Midbrain (tissue), 1 donor: ENCODE measurements at regions not wholly inside any gene's neighbourhood (a gene's known extent, or its start where the extent isn't known, plus 50 kb on each side); places are given as distances from the start of the nearest gene placed in this dataset.
"Not testable (repeated sequence)": the region's sequence is repeated elsewhere in the genome, so short reads cannot be mapped to it uniquely, and the experiment has no call there.

Experiments
- DNase-seq: peaks from one replicate; lab custom pipeline; 2025; lab: John Stamatoyannopoulos, UW

DNA sequence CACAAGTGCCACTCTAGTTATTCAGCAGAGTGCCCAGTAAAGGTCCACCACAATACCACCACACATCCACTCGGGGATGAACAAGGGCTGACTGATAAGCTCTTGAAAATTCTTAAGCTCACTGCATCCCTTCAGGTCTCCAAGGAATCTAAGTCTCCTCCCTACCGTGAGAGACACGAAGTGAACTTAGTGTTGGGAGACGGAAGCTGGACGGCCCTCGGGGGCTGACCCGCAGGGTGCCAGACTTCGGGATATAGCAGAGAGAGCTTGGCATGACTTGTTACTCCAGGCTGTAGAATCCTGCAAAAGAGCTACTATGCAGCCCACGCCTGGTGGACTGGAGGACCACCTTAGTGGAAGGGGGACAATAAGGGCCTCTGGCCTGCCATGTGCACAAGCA, 75.1 kb downstream of the LYZL1 start:
- DNase-seq, result not testable (repeated sequence)

DNA sequence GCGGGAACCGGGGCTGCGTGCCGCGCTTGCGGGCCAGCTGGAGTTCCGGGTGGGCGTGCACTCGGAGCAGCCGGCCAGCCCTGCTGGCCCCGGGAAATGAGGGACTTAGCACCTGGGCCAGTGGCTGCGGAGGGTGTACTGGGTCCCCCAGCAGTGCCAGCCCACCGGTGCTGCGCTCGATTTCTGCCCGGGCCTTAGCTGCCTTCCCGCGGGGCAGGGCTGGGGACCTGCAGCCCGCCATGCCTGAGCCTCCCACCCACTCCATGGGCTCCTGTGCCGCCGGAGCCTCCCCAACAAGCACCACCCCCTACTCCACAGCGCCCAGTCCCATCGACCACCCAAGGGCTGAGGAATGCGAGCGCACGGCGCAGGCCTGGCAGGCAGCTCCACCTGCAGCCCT, 77.3 kb downstream of the LYZL1 start:
- not testable (repeated sequence) for DNase-seq

DNA sequence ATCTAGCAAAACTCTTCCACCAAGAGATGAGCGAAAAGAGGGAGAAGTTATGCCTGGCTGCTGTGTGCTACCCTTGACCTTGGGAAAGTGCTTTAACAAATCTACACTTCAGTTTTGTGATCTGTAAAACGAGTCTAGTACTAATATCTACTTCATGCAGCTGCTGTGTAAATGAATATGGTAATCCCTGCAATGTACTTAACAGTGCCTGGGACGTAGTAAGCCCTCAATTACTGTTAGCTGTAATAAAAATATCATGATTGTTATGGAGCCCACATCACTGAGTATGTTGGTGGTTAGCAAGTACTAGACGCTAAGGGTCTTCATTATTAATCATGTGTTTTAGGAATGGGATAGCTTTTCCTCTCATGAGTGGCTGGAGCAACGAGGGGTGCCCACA, 80.5 kb downstream of the LYZL1 start:
- no peak for DNase-seq

GRCh38 chr10:29370097-29371092, 81.5 kb downstream of the LYZL1 start:
- DNase-seq, result no peak

DNA sequence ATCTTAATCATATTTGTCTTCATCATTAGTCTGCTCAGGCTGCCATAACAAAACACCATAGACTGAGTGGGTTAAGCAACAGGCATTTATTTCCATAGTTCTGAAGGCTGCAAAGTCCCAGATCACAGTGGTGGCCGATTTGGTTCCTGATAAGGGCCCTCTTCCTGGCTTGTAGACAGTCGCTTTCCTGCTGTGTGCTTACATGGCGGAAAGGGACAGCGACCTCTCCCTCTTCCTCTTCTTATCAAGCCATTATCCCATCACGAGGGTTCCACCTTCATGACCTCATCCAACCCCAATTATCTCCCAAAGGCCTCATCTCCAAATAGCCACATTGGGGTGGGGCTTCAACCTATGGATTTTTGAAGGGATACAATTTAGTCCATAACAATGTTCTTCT, 84.0 kb downstream of the LYZL1 start:
- DNase-seq, result no peak

GRCh38 chr10:29374162-29374561, 85.3 kb downstream of the LYZL1 start:
- DNase-seq, result no peak

- DNase-seq, result no peak
Observed at GRCh38 chr10:29375888-29376287, 87.0 kb downstream of the LYZL1 start.

- DNase-seq, result no peak
Observed at GRCh38 chr10:29377333-29377961, 88.6 kb downstream of the LYZL1 start.

DNA sequence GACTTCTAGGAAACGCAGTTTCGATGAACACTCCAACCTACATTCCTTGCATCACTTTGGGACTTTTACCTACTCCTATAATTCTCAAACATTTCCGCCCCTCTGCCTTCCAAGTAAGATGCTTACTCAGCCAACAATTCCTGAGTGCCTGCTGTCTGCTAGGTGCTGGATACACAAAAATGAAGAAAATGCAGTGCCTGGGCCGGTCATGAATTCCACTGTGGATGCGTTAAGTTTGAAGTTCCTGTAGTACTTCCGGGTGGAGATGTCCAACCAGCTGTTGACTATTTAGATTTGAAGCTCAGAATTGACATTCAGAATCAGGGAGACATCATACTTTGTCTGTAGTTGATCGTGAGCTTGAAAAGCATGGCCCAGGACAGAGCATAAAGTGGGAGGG, 89.2 kb downstream of the LYZL1 start:
- no peak for DNase-seq

- no peak for DNase-seq
Observed at GRCh38 chr10:29379208-29379607, 90.3 kb downstream of the LYZL1 start.

DNA sequence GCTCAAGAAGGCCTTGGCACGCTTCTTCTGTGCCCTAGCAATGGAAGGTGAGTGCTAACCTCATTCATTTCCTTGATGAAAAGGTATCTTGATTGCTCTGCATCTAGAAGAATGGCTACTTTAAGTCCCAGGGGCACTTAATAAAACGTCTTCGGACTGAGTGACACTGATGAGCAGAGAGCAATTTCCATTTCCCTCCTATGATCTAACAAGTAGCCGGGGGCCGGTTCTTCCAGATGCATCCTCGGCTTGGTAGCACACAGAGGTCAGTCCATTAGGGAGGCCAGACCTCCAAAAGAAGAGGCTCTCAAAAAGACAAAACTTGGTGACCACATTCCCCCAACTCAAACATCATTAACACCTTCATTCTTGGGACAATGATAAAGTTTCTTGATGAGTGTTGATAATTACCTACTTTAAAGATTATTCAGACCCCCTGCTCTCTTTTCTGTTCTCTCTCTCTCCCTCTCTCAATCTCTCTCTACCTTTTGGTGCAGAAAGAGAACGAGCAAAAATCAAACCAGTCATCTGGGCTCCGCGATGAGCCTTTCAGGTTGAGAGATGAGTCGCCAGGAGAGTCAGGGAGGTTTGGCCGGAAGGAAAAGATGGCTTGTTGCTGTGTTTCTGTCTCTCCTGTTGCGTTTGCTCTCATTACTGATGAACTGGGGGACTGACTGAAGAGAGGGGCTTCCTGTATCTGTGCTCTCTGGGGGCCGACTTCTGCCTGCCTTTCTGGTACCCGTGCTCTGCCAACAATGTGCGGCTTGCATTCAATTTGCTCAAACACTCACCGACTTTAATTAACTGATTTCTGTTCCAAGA, 91.1 kb downstream of the LYZL1 start:
- DNase-seq, result not testable (repeated sequence)

DNA sequence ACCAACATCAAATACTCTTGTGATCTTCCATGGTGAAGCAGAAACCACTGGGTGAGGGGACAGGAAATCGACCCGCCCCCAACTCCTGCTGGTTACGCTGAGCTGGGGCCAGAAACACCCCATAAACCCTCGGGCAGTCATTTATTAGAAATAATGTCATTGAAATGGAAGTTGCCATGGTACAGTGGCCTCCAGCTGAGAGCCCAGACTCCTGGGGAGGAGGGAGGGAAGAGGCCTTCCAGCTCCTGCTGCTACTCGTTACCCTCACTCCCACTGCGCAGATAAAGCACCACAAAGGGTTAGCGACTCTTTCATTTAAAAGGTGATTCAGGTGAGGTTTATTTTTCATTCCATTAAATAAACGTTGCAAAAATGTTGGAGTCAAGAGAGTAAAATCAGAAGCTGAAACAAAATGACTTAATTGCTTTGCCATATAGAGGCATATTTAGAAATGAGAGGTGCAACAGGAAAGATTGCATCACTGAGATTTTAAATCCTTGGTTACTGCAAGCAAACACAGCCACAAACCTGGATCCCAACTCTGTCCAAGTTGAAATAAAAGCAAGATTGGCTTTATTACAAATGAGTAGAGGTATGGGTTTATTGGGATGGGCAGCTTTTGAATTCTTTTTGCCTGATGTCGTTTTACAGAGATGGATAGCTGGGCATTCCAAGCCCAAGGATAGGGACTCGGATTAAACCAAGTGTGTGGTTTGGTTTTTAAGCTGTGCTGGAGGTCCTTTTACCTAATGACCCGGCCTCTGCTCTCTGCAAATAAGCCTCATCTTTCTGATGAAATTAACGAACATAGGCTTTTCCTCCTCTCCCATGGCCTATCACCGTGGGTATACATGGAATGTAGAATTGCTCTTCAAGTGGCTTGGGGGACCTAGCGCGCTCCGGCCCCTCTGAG, 92.0 kb downstream of the LYZL1 start:
- DNase-seq, result not testable (repeated sequence)

DNA sequence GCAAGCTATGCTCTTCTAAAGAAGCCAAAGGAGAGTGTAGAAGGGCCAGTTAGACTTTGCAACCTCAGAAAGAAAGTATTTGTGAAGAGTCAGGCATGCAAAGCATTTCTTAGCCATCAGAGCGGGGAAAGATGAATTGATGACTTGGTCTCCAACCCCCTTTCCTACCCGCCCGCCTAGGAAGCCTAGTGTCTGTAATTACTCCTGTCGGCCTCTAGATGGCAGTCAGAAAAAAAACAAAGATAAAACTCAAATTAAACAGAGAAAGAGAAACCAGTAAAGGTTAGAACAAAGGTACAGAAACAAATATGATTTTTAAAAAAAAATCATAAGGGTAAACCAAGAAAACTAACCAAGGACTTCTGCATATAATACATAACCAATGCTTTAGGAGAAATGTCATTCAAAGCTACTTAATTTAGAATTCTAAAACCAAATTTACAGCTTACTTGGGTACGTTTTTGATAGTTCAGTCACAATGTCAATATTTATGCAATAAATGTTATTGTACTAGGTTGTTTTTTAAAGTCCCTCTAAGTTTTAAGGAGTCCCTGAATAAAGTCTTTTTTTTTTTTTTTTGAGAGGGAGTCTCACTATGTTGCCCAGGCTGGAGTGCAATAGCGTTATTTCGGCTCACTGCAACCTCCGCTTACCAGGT, 97.6 kb downstream of the LYZL1 start:
- peak; percentile 8 for DNase-seq

DNA sequence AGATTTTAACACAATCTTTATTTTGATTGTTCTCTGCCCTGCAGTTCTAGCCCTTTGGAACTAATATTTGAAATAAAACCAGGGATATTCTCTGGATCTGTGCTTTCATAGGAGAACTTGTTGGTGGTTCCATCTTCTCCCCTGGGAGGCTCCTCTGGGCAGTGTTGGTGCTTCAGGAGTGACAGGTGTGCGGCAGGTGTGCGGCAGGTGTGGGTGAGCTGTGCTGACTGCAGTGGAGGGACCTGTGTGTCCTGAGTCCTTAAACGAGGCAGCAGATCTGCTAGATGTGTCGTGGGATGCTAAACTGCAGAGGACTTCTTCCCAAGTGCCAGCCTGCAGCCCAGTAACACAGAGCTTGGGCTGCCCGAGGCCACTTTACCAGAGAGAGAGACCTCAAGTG, 98.4 kb downstream of the LYZL1 start:
- DNase-seq, result no peak

- not testable (repeated sequence) for DNase-seq
Observed at GRCh38 chr10:29388112-29388511, 99.2 kb downstream of the LYZL1 start.

DNA sequence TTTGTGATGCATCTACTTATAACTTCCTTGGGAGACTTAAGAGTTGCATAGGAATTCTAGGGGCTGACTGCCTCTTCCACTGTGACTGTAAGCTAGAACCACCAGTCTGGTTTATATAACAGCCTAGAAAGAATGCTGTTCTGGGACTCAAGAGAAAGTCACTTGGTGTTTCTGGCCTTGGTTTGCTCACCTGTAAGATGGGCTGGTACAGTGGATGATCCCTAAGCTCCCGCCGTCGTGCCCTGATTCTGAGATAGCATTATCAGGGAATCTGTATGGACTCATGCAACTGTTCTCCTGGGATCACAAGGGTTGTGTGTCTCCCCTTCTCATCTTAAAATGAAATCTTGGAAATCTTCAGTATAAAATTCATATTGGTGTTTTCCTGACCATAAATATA, 100.6 kb downstream of the LYZL1 start:
- no peak for DNase-seq

DNA sequence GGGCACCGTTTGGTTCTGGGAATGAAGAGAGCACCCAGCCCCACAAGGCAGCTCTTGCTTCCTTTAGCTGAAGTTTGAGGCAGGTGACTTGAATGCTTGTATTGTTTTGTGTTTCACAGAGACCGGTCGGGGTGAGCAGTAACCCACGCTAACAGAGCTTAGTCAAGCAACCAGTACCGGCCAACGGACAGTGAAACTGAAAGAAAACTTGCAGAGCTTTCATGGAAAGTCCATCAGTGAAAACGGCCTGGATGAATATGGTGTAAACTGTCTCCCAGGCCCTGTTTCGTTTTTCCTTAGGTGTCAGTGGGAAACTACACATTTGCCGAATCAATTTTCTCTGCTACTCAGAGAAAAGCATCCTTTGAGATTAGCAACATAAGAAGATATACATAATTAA, 101.1 kb downstream of the LYZL1 start:
- no peak for DNase-seq

- DNase-seq, result peak; percentile 53
Observed at GRCh38 chr10:29392376-29393021, 103.6 kb downstream of the LYZL1 start.

DNA sequence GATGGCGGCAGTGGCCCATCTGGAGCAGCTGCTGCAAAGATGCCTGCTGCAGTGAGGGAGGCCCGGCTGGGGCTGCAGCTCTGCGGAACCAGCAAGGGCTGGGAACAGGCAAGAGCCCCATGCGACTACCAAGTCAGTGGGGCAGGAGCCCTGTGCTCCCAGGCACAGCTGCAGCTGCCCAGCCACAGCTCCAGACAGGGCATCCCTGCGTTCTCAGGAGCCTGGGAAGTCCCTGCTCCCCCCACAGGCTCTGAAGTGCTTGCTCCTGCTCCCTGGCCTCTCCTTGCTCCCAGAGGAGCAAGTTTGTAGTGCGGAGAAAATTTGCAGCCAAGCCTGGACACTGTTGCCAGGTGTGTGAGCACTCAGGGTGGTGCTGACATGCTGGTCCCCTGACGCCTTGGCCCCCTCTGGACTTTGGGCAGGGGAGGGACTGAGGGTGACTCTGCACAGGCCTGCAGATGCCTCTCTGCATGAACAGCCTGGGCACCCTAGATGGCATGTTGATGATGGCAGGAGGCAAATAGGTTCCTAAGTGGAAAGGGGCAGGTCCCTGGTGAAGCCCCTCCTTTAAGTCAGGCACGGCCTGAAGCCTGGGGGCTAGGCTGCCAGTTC, 105.6 kb downstream of the LYZL1 start:
- DNase-seq, result no peak

DNA sequence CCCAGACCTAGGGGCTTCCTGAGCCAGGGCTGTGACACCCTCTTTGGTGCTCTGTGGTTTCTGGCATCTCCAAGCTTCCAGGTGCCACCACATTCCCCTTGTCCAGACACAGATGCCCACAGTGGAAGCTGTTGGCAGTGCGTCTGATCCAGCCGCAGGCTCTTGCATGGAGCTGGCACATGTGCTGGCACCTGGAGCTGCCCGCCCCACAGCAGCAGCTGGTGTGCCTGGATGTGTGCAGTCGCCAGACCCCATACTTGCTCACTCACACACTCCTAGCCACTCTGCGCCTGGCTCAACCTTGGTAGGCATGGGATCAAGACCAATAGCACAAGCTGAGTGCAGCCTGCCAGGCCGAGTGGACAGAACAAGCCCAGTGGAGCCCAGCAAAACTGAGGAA, 106.5 kb downstream of the LYZL1 start:
- no peak for DNase-seq
